Esophagus squamous epithelium (tissue), 4 donors: ENCODE measurements at regions not wholly inside any gene's neighbourhood (a gene's known extent, or its start where the extent isn't known, plus 50 kb on each side); places are given as distances from the start of the nearest gene placed in this dataset.
"Not testable (repeated sequence)": the region's sequence is repeated elsewhere in the genome, so short reads cannot be mapped to it uniquely, and the experiment has no call there.

Experiments used
- POLR2A ChIP-seq, 4 donors: fragments of 450-650 bp; IDR thresholded peaks; one replicate each; pipeline ENCODE4 v1.6.1; 2017; ENCODE audit warnings: antibody characterized with exemption in 4 of 4, mild to moderate bottlenecking in 4 of 4, moderate library complexity in 3 of 4
- TF ChIP-seq, protein P1 (sequence below), 6 experiments: fragments of 450-650 bp in 4 of 6; fragments of 200-600 bp in 2 of 6; sonication (generic) in 2 of 6; IDR thresholded peaks; one replicate each; pipeline ENCODE4 v1.5.1; 2016 to 2019; ENCODE audit warnings: antibody characterized with exemption in 6 of 6, mild to moderate bottlenecking in 4 of 6, moderate library complexity in 4 of 6

DNA sequence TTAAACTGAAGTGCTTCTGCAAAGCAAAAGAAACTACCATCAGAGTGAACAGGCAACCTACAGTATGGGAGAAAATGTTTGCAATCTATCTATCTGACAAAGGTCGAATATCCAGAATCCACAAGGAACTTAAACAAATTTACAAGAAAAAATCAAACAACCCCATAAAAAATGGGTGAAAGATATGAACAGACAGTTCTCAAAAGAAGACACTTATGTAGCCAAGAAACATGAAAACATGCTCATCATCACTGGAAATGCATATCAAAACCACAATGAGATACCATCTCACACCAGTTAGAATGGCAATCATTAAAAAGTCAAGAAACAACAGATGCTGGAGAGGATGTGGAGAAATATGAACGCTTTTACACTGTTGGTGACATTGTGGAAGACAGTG is 165.4 kb downstream of the CRPPA start:
- TF ChIP-seq, protein P1, sequence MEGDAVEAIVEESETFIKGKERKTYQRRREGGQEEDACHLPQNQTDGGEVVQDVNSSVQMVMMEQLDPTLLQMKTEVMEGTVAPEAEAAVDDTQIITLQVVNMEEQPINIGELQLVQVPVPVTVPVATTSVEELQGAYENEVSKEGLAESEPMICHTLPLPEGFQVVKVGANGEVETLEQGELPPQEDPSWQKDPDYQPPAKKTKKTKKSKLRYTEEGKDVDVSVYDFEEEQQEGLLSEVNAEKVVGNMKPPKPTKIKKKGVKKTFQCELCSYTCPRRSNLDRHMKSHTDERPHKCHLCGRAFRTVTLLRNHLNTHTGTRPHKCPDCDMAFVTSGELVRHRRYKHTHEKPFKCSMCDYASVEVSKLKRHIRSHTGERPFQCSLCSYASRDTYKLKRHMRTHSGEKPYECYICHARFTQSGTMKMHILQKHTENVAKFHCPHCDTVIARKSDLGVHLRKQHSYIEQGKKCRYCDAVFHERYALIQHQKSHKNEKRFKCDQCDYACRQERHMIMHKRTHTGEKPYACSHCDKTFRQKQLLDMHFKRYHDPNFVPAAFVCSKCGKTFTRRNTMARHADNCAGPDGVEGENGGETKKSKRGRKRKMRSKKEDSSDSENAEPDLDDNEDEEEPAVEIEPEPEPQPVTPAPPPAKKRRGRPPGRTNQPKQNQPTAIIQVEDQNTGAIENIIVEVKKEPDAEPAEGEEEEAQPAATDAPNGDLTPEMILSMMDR (IDR thresholded peaks at IDR 0.05): not testable (repeated sequence)
- TF ChIP-seq POLR2A (IDR thresholded peaks at IDR 0.05): not testable (repeated sequence)
